Fibroblast of the conjunctiva (primary cell): ENCODE measurements at regions not wholly inside any gene's neighbourhood (a gene's known extent, or its start where the extent isn't known, plus 50 kb on each side); places are given as distances from the start of the nearest gene placed in this dataset.

Experiments
- DNase-seq: peaks from one replicate; pipeline ENCODE4 v3.0.0-alpha.2; 2010; ENCODE audit warnings: low read depth

GRCh38 chr13:46968450-46968849, 71.6 kb upstream of the HTR2A start:
- DNase-seq: no peak

GRCh38 chr13:46964789-46965527, 68.1 kb upstream of the HTR2A start:
- no peak for DNase-seq

DNA sequence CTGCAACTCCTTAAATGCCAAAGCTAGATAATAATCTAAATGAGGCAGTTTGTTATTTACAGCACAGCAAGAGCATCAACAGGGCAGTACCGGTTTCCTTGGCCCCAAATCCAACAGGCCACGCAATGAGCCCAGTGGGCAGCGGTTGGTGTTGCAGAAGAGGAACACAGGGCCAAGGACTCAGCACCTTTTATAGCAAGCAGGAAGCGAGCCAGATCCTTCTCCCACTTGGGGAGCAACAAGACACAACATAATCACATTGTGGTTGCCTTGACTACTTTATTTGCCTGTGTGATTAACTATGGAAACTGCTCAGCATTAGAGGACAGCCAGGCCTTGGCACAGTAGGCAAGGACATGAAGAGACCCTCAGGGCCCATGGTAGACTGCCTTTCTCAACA, 67.1 kb upstream of the HTR2A start:
- DNase-seq: no peak

GRCh38 chr13:46962281-46962941, 65.6 kb upstream of the HTR2A start:
- no peak for DNase-seq

DNA sequence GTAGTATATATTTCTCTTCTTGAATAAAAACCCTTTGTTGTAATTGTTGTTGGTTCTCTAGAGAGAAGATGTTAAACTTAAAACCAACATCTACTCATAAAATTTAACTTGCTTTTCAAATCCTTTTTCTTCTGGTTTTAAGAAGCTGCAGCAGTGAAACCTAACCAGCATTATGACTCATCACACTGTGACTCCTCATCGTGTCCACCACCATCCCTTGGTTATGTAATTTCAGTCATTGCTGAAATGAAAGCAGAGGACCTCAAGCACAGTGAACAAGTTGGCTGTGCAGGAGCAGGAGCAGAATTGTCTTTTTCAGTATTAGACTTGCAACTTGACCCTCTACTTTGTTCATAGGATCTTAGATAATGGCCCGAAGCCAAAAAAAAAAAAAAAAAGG, 64.9 kb upstream of the HTR2A start:
- DNase-seq: peak; percentile 17

DNA sequence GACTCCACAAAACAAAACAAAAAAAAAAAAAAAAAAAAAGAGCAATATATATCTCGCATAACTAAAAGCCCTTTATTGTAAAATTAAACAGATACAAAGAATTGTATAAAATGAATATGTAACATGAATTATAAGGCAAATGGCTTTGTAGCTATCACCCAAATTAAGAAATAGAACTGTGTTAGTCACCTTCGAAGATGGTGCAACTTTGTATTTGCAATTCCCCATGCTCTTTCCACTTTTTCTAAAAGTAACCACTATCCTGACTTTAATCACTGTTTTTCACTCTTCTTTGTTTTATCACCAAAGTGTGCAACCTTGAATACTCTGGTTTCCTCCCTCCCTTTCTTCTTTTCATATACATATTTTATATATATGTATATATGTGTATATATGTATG, 57.1 kb upstream of the HTR2A start:
- no peak for DNase-seq

GRCh38 chr13:46953331-46953730, 56.5 kb upstream of the HTR2A start:
- no peak for DNase-seq

DNA sequence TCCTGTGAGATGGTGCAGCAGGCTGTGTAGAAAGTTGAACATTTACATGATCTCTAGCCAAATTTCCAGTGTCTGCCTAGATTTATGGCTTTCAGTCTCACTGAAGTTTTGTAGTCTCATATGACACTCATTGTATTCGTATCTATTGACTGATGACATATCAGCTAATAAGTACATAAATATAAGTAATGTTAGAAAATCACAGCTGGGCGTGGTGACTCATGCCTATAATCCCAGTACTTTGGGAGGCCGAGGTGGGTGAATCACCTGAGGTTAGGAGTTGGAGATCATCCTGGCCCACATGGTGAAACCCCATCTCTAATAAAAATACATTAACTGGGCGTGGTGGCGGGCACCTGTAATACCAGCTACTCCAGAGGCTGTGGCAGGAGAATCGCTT, 54.7 kb upstream of the HTR2A start:
- no peak for DNase-seq

- no peak for DNase-seq
These were observed 52.4 kb upstream of the HTR2A start for GRCh38 chr13:46949211-46949610.

- no peak for DNase-seq
These were observed 51.5 kb upstream of the HTR2A start for GRCh38 chr13:46948338-46948737.

- no peak for DNase-seq
These were observed 50.8 kb upstream of the HTR2A start for GRCh38 chr13:46947425-46948191.
